DND-41 (cell line): ENCODE measurements at regions not wholly inside any gene's neighbourhood (a gene's known extent, or its start where the extent isn't known, plus 50 kb on each side); places are given as distances from the start of the nearest gene placed in this dataset.

ENCODE experiments used
- EZH2 ChIP-seq: IDR thresholded peaks from 3 replicates; pipeline ENCODE4 v1.6.1; 2012; ENCODE audit warnings: borderline replicate concordance, low read depth, mild to moderate bottlenecking, moderate library complexity, low read length, inconsistent platforms; ENCODE audit not compliant: severe bottlenecking
- TF ChIP-seq, protein P1 (sequence below): IDR thresholded peaks from 2 replicates; pipeline ENCODE4 v1.5.1; 2012; ENCODE audit warnings: borderline replicate concordance, low read length, moderate library complexity, mild to moderate bottlenecking; ENCODE audit not compliant: poor library complexity, severe bottlenecking; ENCODE audit errors: extremely low read depth

DNA sequence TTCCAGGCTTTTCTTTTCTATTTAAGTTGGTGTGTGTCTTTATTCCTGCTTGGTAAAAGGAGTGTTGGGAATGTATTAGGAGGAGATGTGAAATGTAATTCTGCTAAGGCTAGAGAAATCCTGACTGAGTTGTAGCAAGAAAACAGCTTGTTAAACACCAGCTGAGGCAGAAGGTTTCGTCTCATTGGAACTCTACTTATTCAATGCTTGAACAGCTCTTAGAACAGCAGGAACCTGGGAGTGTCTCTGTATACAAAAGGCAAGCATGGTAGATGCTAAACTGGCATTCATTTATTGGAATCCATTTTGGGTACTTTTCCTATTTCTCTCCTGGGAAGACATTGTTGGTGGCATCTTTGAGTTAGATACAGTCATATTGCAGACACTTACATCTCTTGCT is 280.9 kb downstream of the HRH4 start:
- TF ChIP-seq, protein P1, sequence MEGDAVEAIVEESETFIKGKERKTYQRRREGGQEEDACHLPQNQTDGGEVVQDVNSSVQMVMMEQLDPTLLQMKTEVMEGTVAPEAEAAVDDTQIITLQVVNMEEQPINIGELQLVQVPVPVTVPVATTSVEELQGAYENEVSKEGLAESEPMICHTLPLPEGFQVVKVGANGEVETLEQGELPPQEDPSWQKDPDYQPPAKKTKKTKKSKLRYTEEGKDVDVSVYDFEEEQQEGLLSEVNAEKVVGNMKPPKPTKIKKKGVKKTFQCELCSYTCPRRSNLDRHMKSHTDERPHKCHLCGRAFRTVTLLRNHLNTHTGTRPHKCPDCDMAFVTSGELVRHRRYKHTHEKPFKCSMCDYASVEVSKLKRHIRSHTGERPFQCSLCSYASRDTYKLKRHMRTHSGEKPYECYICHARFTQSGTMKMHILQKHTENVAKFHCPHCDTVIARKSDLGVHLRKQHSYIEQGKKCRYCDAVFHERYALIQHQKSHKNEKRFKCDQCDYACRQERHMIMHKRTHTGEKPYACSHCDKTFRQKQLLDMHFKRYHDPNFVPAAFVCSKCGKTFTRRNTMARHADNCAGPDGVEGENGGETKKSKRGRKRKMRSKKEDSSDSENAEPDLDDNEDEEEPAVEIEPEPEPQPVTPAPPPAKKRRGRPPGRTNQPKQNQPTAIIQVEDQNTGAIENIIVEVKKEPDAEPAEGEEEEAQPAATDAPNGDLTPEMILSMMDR: no peak
- no peak for TF ChIP-seq EZH2
